ENCODE measurements at regions not wholly inside any gene's neighbourhood (a gene's known extent, or its start where the extent isn't known, plus 50 kb on each side); places are given as distances from the start of the nearest gene placed in this dataset.

DNA sequence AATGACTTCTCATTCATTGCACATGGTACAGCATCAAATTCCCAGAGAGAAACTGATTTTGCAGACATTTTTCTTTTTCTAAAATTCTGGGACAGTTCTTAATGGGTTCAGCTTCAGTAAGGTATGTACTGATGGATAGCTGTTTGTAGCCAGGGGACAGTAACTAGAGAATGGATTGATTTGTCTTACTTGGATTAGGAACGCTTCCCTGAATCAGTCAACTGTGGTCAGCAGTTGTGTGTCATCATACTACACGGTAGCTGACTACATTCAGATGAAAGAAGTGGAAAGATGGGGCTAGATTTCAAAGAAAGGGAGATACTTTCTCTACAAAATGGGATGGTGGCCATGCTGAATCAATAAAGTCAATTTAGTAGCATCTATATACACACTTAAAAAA is 431.4 kb downstream of the GRB14 start:
- Histone ChIP-seq H2BK15ac (ENCODE audit: low read length) (no peak overlapping the region), H4K5ac (ENCODE audit: insufficient read length, low read depth, low read length) (no peak overlapping the region), H3K4me3 (ENCODE audit: extremely low read depth in 1 of 4, insufficient read depth in 2 of 4, low read depth in 3 of 4, low read length in 4 of 4) (no peak overlapping the region), H4K20me1 (replicated peaks in 1 of 2; ENCODE audit: control insufficient read depth in 1 of 2, insufficient read depth in 2 of 2, low read length in 2 of 2) (no peaks in the 10 kb centered on the region), H3K23me2 (ENCODE audit: low read depth, low read length) (no peaks in the 10 kb centered on the region), H4K91ac (replicated peaks; ENCODE audit: insufficient read length, low read length) (no peak overlapping the region), H2BK5ac (ENCODE audit: low read depth, low read length) (no peak overlapping the region), H3K56ac (replicated peaks; ENCODE audit: insufficient read length, low read depth, low read length) (no peak overlapping the region), H3K27me3 (replicated peaks in 1 of 4; ENCODE audit: control insufficient read depth in 3 of 4, extremely low read depth in 1 of 4, insufficient read depth in 3 of 4, low read length in 3 of 4) (peaks cover 0 to 1% (median 0%) of the 10 kb centered on the region in 4 experiments; a peak in 1 of 7 replicates), H3K79me1 (ENCODE audit: low read depth, low read length) (no peaks in the 10 kb centered on the region), H3K14ac (ENCODE audit: insufficient read length) (no peak overlapping the region), H3K36me3 (ENCODE audit: control insufficient read depth in 2 of 4, insufficient read depth in 4 of 4, low read length in 3 of 4) (no peaks in the 10 kb centered on the region), H2AK5ac (ENCODE audit: low read depth, low read length) (no peak overlapping the region), H3K9ac (replicated peaks in 1 of 4; ENCODE audit: extremely low read depth in 1 of 4, low read depth in 3 of 4, low read length in 3 of 4) (no peak overlapping the region), H3K9me3 (ENCODE audit: insufficient read depth in 2 of 2, low read depth in 1 of 2, low read length in 1 of 2) (no peaks in the 10 kb centered on the region), H2BK12ac (ENCODE audit: low read depth, low read length) (no peak overlapping the region), H2BK120ac (replicated peaks; ENCODE audit: low read depth, low read length) (no peak overlapping the region), H3K23ac (ENCODE audit: insufficient read length) (no peak overlapping the region), H3K4ac (replicated peaks; ENCODE audit: insufficient read length, low read depth, low read length) (no peak overlapping the region), H3K27ac (ENCODE audit: low read depth, low read length) (no peak overlapping the region), H2BK20ac (ENCODE audit: low read length) (no peak overlapping the region), H3K18ac (ENCODE audit: extremely low read depth, low read length) (no peak overlapping the region), H3K79me2 (ENCODE audit: control insufficient read depth in 1 of 2, insufficient read depth in 2 of 2, low read length in 2 of 2) (no peaks in the 10 kb centered on the region), H3K4me2 (ENCODE audit: insufficient read depth in 1 of 2, low read depth in 2 of 2, low read length in 2 of 2) (no peak overlapping the region), H3K4me1 (replicated peaks in 1 of 4; ENCODE audit: control insufficient read depth in 3 of 4, insufficient read depth in 4 of 4, low read length in 3 of 4) (no peaks in the 10 kb centered on the region), H4K8ac (ENCODE audit: extremely low read depth, insufficient read depth, low read length) (no peak overlapping the region), H2AFZ (ENCODE audit: low read length) (peak overlapping the region; percentile 65; the same call in 1 of the 2 replicates)
- FAIRE-seq = no peak
- WGBS, 2 experiments (ENCODE audit: extremely low coverage in 1 of 2, insufficient coverage in 1 of 2, insufficient read length in 1 of 2, insufficient replicate concordance in 2 of 2, low coverage in 1 of 2, low lambda C conversion rate in 2 of 2, missing lambda C conversion rate in 1 of 2) = 94% methylated on average over 2 of the region's 2 CpGs; no CpG with 5 or more reads in 1 of the 2 experiments
- ChIA-PET POLR2A (ENCODE audit: partially characterized antibody) (no interaction called here), CTCF (ENCODE audit: partially characterized antibody) (interaction anchor here (1.2 kb wide), 1 partner anchor 1021 kb away, joined by 3 read pairs; no protein-coding TSS in a partner anchor)
- no peak for DNase-seq (ENCODE audit: low read depth in 1 of 2, low spot score in 2 of 2)
- TF ChIP-seq CBX5 (IDR thresholded peaks at IDR 0.05; ENCODE audit: low read depth, low read length) = no peak
- TF ChIP-seq POLR2AphosphoS5 (IDR thresholded peaks at IDR 0.05; ENCODE audit: low read depth, low read length) = no peak
- TF ChIP-seq NANOG (IDR thresholded peaks at IDR 0.05; ENCODE audit: insufficient read depth, low read depth, low read length, poor library complexity, severe bottlenecking) = no peak
- TF ChIP-seq TAF1 (IDR thresholded peaks at IDR 0.05; ENCODE audit: low read depth, low read length) = no peak
- TF ChIP-seq GABPA (IDR thresholded peaks at IDR 0.05; ENCODE audit: borderline replicate concordance, insufficient read depth, low read length) = no peak
- TF ChIP-seq KDM4A (IDR thresholded peaks at IDR 0.05; ENCODE audit: low read depth, low read length, severe bottlenecking) = no peak
- no peak for TF ChIP-seq BCL11A (IDR thresholded peaks at IDR 0.05; ENCODE audit: low read depth in 2 of 2, low read length in 2 of 2)
- no peak for TF ChIP-seq RFX5 (IDR thresholded peaks at IDR 0.05; ENCODE audit: borderline replicate concordance, low read depth, low read length)
- no peak for TF ChIP-seq YY1 (IDR thresholded peaks at IDR 0.05; ENCODE audit: low read depth, low read length)

All from H1 (cell line).